IMR-90 (cell line): ENCODE measurements at regions not wholly inside any gene's neighbourhood (a gene's known extent, or its start where the extent isn't known, plus 50 kb on each side); places are given as distances from the start of the nearest gene placed in this dataset.

Experiments
- ATAC-seq: fragments of 200-7000 bp; cut with Tn5 transposase; 2 replicates; pipeline ENCODE4 v1.9.1; 2020; ENCODE audit warnings: low read depth, mild to moderate bottlenecking, moderate library complexity
- BruUV-seq: library from RNA; stranded (reverse); fragments of 400-500 nt; replicated peaks from 2 replicates; lab custom pipeline; 2021; lab: Mats Ljungman, UMichigan
- CTCF ChIA-PET: fragments of 300-600 bp; formaldehyde crosslinking; extraction: SDS; loops from one replicate; lab custom pipeline; 2021; ENCODE audit warnings: antibody characterized with exemption; lab: Yijun Ruan, JAX
- POLR2A ChIA-PET: fragments of 300-600 bp; sonication (Branson Sonifier 250); formaldehyde crosslinking; loops from one replicate; lab custom pipeline; 2022; ENCODE audit warnings: antibody characterized with exemption; ENCODE audit not compliant: unreplicated experiment; lab: Charles Lee
- DNase-seq: peaks from one replicate; pipeline ENCODE4 v3.0.0; 2013
- H2AFZ ChIP-seq: replicated peaks from 2 replicates; pipeline ENCODE3; 2013; ENCODE audit warnings: low read length, mild to moderate bottlenecking; ENCODE audit not compliant: poor library complexity
- H2AK5ac ChIP-seq: 2 replicates; pipeline ENCODE4 v1.6.1; 2013; ENCODE audit warnings: low read depth, low read length, inconsistent platforms
- H2AK9ac ChIP-seq: replicated peaks from 2 replicates; pipeline ENCODE3; 2013; ENCODE audit warnings: mild to moderate bottlenecking, low read depth, low read length, moderate library complexity; ENCODE audit not compliant: poor library complexity
- H2BK120ac ChIP-seq: 2 replicates; pipeline ENCODE4 v1.6.1; 2013; ENCODE audit warnings: low read depth, low read length, inconsistent platforms
- H2BK15ac ChIP-seq: 3 replicates; pipeline ENCODE4 v1.6.1; 2013; ENCODE audit warnings: low read depth, low read length, inconsistent platforms
- H2BK20ac ChIP-seq: 2 replicates; pipeline ENCODE4 v1.6.1; 2013; ENCODE audit warnings: low read depth, mild to moderate bottlenecking, inconsistent platforms, low read length, moderate library complexity
- H2BK5ac ChIP-seq: 2 replicates; pipeline ENCODE4 v1.6.1; 2013; ENCODE audit warnings: mild to moderate bottlenecking, low read depth, low read length, inconsistent platforms; ENCODE audit not compliant: poor library complexity, severe bottlenecking
- H3K14ac ChIP-seq: replicated peaks from 2 replicates; pipeline ENCODE4 v1.6.1; 2013; ENCODE audit warnings: low read depth, low read length, inconsistent platforms
- H3K18ac ChIP-seq: 2 replicates; pipeline ENCODE4 v1.6.1; 2013; ENCODE audit warnings: low read depth, low read length, control low read depth
- H3K23ac ChIP-seq: 2 replicates; pipeline ENCODE4 v1.6.1; 2013; ENCODE audit warnings: low read depth, low read length, inconsistent platforms
- H3K27ac ChIP-seq: 2 replicates; pipeline ENCODE4 v1.5.1; 2013; ENCODE audit warnings: mild to moderate bottlenecking, control low read depth, low read length; ENCODE audit not compliant: insufficient read depth
- H3K27me3 ChIP-seq: 2 replicates; pipeline ENCODE4 v1.6.1; 2013; ENCODE audit warnings: low read length; ENCODE audit not compliant: control insufficient read depth, insufficient read depth
- H3K36me3 ChIP-seq: 2 replicates; pipeline ENCODE4 v1.6.1; 2013; ENCODE audit warnings: low read length, mixed read lengths; ENCODE audit not compliant: control insufficient read depth, insufficient read depth
- H3K4ac ChIP-seq: 2 replicates; pipeline ENCODE4 v1.6.1; 2013; ENCODE audit warnings: low read depth, low read length, inconsistent platforms
- H3K4me1 ChIP-seq: 2 replicates; pipeline ENCODE4 v1.6.1; 2013; ENCODE audit warnings: low read length, mixed read lengths; ENCODE audit not compliant: control insufficient read depth, insufficient read depth
- H3K4me2 ChIP-seq: 2 replicates; pipeline ENCODE4 v1.6.1; 2013; ENCODE audit warnings: low read depth, mild to moderate bottlenecking, control low read depth, low read length, moderate library complexity
- H3K4me3 ChIP-seq: 2 replicates; pipeline ENCODE4 v1.5.1; 2013; ENCODE audit warnings: low read depth, mild to moderate bottlenecking, control low read depth, low read length, moderate library complexity; ENCODE audit not compliant: insufficient read depth
- H3K56ac ChIP-seq: 2 replicates; pipeline ENCODE4 v1.6.1; 2013; ENCODE audit warnings: low read length, inconsistent platforms; ENCODE audit not compliant: insufficient read depth; ENCODE audit errors: extremely low read depth
- H3K79me1 ChIP-seq, 2 experiments: 2 replicates each; pipeline ENCODE4 v1.6.1; 2013; ENCODE audit warnings: low read length in 2 of 2, inconsistent platforms in 1 of 2, low read depth in 1 of 2
- H3K9ac ChIP-seq: 2 replicates; pipeline ENCODE4 v1.6.1; 2013; ENCODE audit warnings: low read depth, low read length, control low read depth
- H3K9me1 ChIP-seq: 2 replicates; pipeline ENCODE4 v1.6.1; 2013; ENCODE audit warnings: low read length, inconsistent platforms; ENCODE audit not compliant: insufficient read depth
- H3K9me3 ChIP-seq: 2 replicates; pipeline ENCODE4 v1.6.1; 2013; ENCODE audit warnings: low read length; ENCODE audit not compliant: control insufficient read depth, insufficient read depth
- H4K20me1 ChIP-seq: 2 replicates; pipeline ENCODE4 v1.6.1; 2013; ENCODE audit warnings: low read length, inconsistent platforms; ENCODE audit not compliant: insufficient read depth
- H4K5ac ChIP-seq: 2 replicates; pipeline ENCODE4 v1.6.1; 2013; ENCODE audit warnings: mild to moderate bottlenecking, low read depth, low read length, control low read depth
- H4K8ac ChIP-seq, 2 experiments: 2 replicates each; pipeline ENCODE4 v1.6.1; 2013; ENCODE audit warnings: low read depth in 2 of 2, low read length in 2 of 2, control low read depth in 1 of 2, inconsistent platforms in 1 of 2
- H4K91ac ChIP-seq: 2 replicates; pipeline ENCODE4 v1.6.1; 2013; ENCODE audit warnings: low read depth, low read length, inconsistent platforms; ENCODE audit not compliant: insufficient read depth
- CEBPB ChIP-seq: IDR thresholded peaks from 2 replicates; pipeline ENCODE4 v1.6.1; 2012; ENCODE audit warnings: low read depth, low read length, improper control_type of control experiment
- CHD1 ChIP-seq: IDR thresholded peaks from 2 replicates; pipeline ENCODE4 v1.6.1; 2012; ENCODE audit warnings: low read depth, low read length, improper control_type of control experiment
- FOS ChIP-seq: fragments of 150-350 bp; IDR thresholded peaks from 2 replicates; pipeline ENCODE4 v1.6.1; 2016; ENCODE audit warnings: low read depth, low read length
- MAFK ChIP-seq: IDR thresholded peaks from 2 replicates; pipeline ENCODE4 v1.6.1; 2012; ENCODE audit warnings: low read depth, low read length, improper control_type of control experiment
- MXI1 ChIP-seq: IDR thresholded peaks from 2 replicates; pipeline ENCODE4 v1.6.1; 2012; ENCODE audit warnings: low read depth, mild to moderate bottlenecking, low read length, moderate library complexity, borderline replicate concordance
- POLR2A ChIP-seq: IDR thresholded peaks from 2 replicates; pipeline ENCODE4 v1.6.1; 2012; ENCODE audit warnings: mild to moderate bottlenecking, low read depth, low read length
- RFX5 ChIP-seq: IDR thresholded peaks from 2 replicates; pipeline ENCODE4 v1.8.0; 2012; ENCODE audit warnings: low read depth, mild to moderate bottlenecking, low read length, moderate library complexity
- SMC3 ChIP-seq: fragments of 150-350 bp; IDR thresholded peaks from 2 replicates; pipeline ENCODE4 v1.6.1; 2016; ENCODE audit warnings: low read depth, mild to moderate bottlenecking, antibody characterized with exemption, low read length, moderate library complexity
- whole genome bisulfite sequencing, 2 experiments: methylation state at CpG; one replicate each; pipeline versions ENCODE4 v1.1.5 to v1.1.7; 2013; ENCODE audit warnings: missing lambda C conversion rate in 2 of 2; ENCODE audit not compliant: insufficient read length in 1 of 2; ENCODE audit errors: extremely low coverage in 2 of 2; 5-methylcytosine and 5-hydroxymethylcytosine counted together
- dilution Hi-C: fragments of 300-500 bp; cut with HindIII; formaldehyde crosslinking; loops from one replicate; pipeline ENCODE4 v1.14.3; 2018; ENCODE audit warnings: low sequenced_read_pairs; ENCODE audit not compliant: unreplicated experiment
- in situ Hi-C: fragments of 300-500 bp; cut with MboI; formaldehyde crosslinking; loops from 3 replicates; pipeline ENCODE4 v1.14.3; 2019; ENCODE audit warnings: low sequenced_read_pairs, inconsistent platforms, mixed read lengths
- intact Hi-C: fragments of 100-400 bp; cut with micrococcal nuclease; formaldehyde crosslinking; loops from 2 replicates; pipeline ENCODE4 v1.10.0; 2022
- TF ChIP-seq, protein P1 (sequence below): conservative IDR thresholded peaks from 2 replicates; pipeline ENCODE4 v1.5.1; 2012; ENCODE audit warnings: mild to moderate bottlenecking, low read depth, low read length, improper control_type of control experiment

DNA sequence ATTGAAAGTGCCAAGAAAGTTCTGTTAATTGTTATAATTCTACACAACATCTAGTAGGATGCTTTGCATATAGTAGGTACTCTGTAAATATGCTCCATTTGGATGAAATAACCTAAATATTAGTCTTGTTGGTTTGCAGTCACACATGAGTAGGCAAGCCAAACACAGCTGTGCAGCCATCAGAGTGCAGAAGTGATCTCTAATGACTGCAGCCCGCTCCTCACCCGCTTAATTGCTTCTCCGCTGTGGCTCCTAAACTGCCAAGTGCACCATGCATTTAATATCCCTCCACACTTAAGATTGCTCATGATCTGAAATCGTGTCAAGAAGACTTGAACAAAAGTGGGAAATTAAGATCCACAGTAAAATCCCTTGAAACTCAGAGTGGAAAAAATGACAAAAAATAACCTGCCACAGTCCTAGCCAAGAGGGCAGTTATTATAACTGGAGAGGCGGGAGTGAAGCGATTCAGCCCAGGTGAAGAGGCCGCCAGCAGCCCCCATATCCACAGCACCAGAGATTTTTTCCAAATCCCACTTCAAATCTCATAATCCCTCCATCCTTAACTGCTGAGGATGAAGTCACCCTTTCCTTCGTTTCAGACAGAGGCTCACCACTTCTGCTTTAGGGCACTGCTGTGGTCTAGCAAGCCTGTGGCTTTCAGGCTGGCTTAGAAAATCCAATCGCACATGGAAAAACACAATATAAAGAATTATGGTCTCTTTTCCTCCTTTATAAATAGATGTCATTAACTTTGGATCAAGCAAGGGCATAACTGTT lies 69.5 kb downstream of the TMEM30B start:
- Histone ChIP-seq H3K27ac (no peak overlapping the region), H3K9me3 (no peaks in the 10 kb centered on the region)

More for the DNA sequence above, 69.5 kb downstream of the TMEM30B start:
- H3K14ac ChIP-seq = no peak overlapping the region
- DNase-seq (no peak), ATAC-seq (no peak)
- H2AK9ac ChIP-seq = no peak overlapping the region
- H3K56ac ChIP-seq = no peak overlapping the region
- POLR2A ChIA-PET = no interaction called here
- H3K9ac ChIP-seq = no peak overlapping the region
- WGBS, 2 experiments = 95% methylated on average over 4 of the region's 9 CpGs; no CpG with 5 or more reads in 1 of the 2 experiments
- H2BK20ac ChIP-seq = no peak overlapping the region
- H3K4me1 ChIP-seq = peaks cover 13% of the 10 kb centered on the region
- no peak overlapping the region for H3K4me3 ChIP-seq
- H4K5ac ChIP-seq = no peak overlapping the region
- in situ Hi-C loops (no loop called here), dilution Hi-C loops (no loop called here), intact Hi-C loops (no loop called here)
- H3K23ac ChIP-seq = no peak overlapping the region
- H3K36me3 ChIP-seq = no peaks in the 10 kb centered on the region
- H4K20me1 ChIP-seq = no peaks in the 10 kb centered on the region
- H3K4ac ChIP-seq = no peak overlapping the region
- H2AFZ ChIP-seq = no peak overlapping the region
- TF ChIP-seq MAFK = no peak
- TF ChIP-seq FOS = no peak
- no peak for TF ChIP-seq SMC3
- no peak for TF ChIP-seq POLR2A
- no peak for TF ChIP-seq CEBPB
- TF ChIP-seq, protein P1, sequence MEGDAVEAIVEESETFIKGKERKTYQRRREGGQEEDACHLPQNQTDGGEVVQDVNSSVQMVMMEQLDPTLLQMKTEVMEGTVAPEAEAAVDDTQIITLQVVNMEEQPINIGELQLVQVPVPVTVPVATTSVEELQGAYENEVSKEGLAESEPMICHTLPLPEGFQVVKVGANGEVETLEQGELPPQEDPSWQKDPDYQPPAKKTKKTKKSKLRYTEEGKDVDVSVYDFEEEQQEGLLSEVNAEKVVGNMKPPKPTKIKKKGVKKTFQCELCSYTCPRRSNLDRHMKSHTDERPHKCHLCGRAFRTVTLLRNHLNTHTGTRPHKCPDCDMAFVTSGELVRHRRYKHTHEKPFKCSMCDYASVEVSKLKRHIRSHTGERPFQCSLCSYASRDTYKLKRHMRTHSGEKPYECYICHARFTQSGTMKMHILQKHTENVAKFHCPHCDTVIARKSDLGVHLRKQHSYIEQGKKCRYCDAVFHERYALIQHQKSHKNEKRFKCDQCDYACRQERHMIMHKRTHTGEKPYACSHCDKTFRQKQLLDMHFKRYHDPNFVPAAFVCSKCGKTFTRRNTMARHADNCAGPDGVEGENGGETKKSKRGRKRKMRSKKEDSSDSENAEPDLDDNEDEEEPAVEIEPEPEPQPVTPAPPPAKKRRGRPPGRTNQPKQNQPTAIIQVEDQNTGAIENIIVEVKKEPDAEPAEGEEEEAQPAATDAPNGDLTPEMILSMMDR = no peak
- TF ChIP-seq MXI1 = no peak
- no peak for TF ChIP-seq RFX5
- no peak for TF ChIP-seq CHD1
- H2BK5ac ChIP-seq = no peak overlapping the region
- CTCF ChIA-PET = no interaction called here
- H2BK15ac ChIP-seq = no peak overlapping the region
- H3K9me1 ChIP-seq = peaks cover 6% of the 10 kb centered on the region; the same call in 1 of the 2 replicates
- no peaks in the 10 kb centered on the region for H3K27me3 ChIP-seq
- H2BK120ac ChIP-seq = no peak overlapping the region
- no peak overlapping the region for H3K18ac ChIP-seq
- no peak overlapping the region for H4K8ac ChIP-seq
- H2AK5ac ChIP-seq = no peak overlapping the region
- no peak overlapping the region for H4K91ac ChIP-seq
- H3K4me2 ChIP-seq = no peak overlapping the region
- H3K79me1 ChIP-seq = no peaks in the 10 kb centered on the region
- no TSS peak for BruUV-seq
